Spleen (tissue), 11 donors: ENCODE measurements at regions not wholly inside any gene's neighbourhood (a gene's known extent, or its start where the extent isn't known, plus 50 kb on each side); places are given as distances from the start of the nearest gene placed in this dataset.
"Not testable (repeated sequence)": the region's sequence is repeated elsewhere in the genome, so short reads cannot be mapped to it uniquely, and the experiment has no call there.

Source experiments
- DNase-seq: peaks from one replicate; pipeline ENCODE4 v3.0.0-alpha.2; 2020
- H3K27ac ChIP-seq, 8 donors: fragments of 200-600 bp; sonication (generic) in 7 of 8; 1 replicate in 4 of 8; 2 replicates in 4 of 8; pipeline versions ENCODE4 v1.5.0 to v1.8.0; 2016 to 2021; ENCODE audit warnings: inconsistent platforms in 4 of 8, mild to moderate bottlenecking in 4 of 8, moderate library complexity in 1 of 8
- H3K27me3 ChIP-seq, 7 donors: fragments of 200-600 bp; sonication (generic) in 6 of 7; replicated peaks in 1 of 7; 1 replicate in 4 of 7; 2 replicates in 3 of 7; pipeline versions ENCODE4 v1.5.0 to v1.8.0; 2016 to 2021; ENCODE audit warnings: inconsistent platforms in 3 of 7, mild to moderate bottlenecking in 1 of 7
- H3K36me3 ChIP-seq, 6 donors: fragments of 200-600 bp; sonication (generic) in 5 of 6; 1 replicate in 4 of 6; 2 replicates in 2 of 6; pipeline versions ENCODE4 v1.5.0 to v1.8.0; 2016 to 2021; ENCODE audit warnings: inconsistent platforms in 2 of 6
- H3K4me1 ChIP-seq, 6 donors: fragments of 200-600 bp; sonication (generic) in 5 of 6; 1 replicate in 3 of 6; 2 replicates in 3 of 6; pipeline versions ENCODE4 v1.5.0 to v1.8.0; 2016 to 2021; ENCODE audit warnings: inconsistent platforms in 3 of 6
- H3K4me3 ChIP-seq, 8 donors: fragments of 200-600 bp; sonication (generic) in 7 of 8; 1 replicate in 4 of 8; 2 replicates in 4 of 8; pipeline versions ENCODE4 v1.5.0 to v1.8.0; 2016 to 2021; ENCODE audit warnings: inconsistent platforms in 4 of 8, mild to moderate bottlenecking in 4 of 8, moderate library complexity in 2 of 8
- H3K9me3 ChIP-seq, 8 donors: fragments of 200-600 bp; sonication (generic) in 7 of 8; 1 replicate in 4 of 8; 2 replicates in 4 of 8; pipeline versions ENCODE4 v1.5.0 to v1.8.0; 2016 to 2021; ENCODE audit warnings: inconsistent platforms in 4 of 8
- CTCF ChIP-seq, 11 experiments: fragments of 200-600 bp in 7 of 11; fragments of 450-650 bp in 4 of 11; sonication (generic) in 4 of 11; IDR thresholded peaks in 8 of 11; conservative IDR thresholded peaks in 3 of 11; 1 replicate in 7 of 11; 2 replicates in 4 of 11; pipeline versions ENCODE4 v1.4.0 to v1.8.0; 2016 to 2021; ENCODE audit warnings: antibody characterized with exemption in 11 of 11, inconsistent platforms in 4 of 11, mild to moderate bottlenecking in 1 of 11
- POLR2A ChIP-seq, 3 donors: fragments of 450-650 bp; IDR thresholded peaks; one replicate each; pipeline ENCODE4 v1.5.1; 2017; ENCODE audit warnings: antibody characterized with exemption in 3 of 3, mild to moderate bottlenecking in 1 of 3
- POLR2AphosphoS5 ChIP-seq, 3 donors: sonication (generic); formaldehyde crosslinking; IDR thresholded peaks; one replicate each; pipeline ENCODE4 v1.5.1; 2017; ENCODE audit warnings: antibody characterized with exemption in 3 of 3
- WGBS, 5 donors: extraction: QIAGEN DNeasy Blood & Tissue Kit in 3 of 5; methylation state at CpG; one replicate each; pipeline versions ENCODE4 v1.1.5 to v1.1.7; 2013 to 2018; 5-methylcytosine and 5-hydroxymethylcytosine counted together
- intact Hi-C: fragments of 100-400 bp; cut with DNase I; formaldehyde crosslinking; loops from one replicate; pipeline ENCODE4 v1.15.0; 2023; ENCODE audit warnings: low total_unique reads
- donor health status: healthy with polysubstance abuse.
- donor health status: DM: no; HTN: no; CAD: no; lungs with moderate emphysema.
- donor health status: DM: no; HTN: no; CAD: no.
- donor health status: Bipolar disorder and iron deficiency.
- donor health status: healthy.
- donor health status: DM: no; HTN: no; CAD: no.
- donor health status: DM: yes; HTN: yes; CAD: no.

- no peaks in the 10 kb centered on the region for H3K4me1 ChIP-seq
- DNase-seq, result no peak
- H3K36me3 ChIP-seq, result no peaks in the 10 kb centered on the region
- H3K27ac ChIP-seq, result no peak overlapping the region
- H3K27me3 ChIP-seq, result no peaks in the 10 kb centered on the region
- intact Hi-C loops, result no loop called here
- TF ChIP-seq CTCF (IDR thresholded peaks at IDR 0.05 in 8 of 11, conservative IDR thresholded peaks at IDR 0.05 in 3 of 11) (no peak), POLR2AphosphoS5 (IDR thresholded peaks at IDR 0.05) (no peak), POLR2A (IDR thresholded peaks at IDR 0.05) (no peak)
- H3K9me3 ChIP-seq, result peaks cover 0 to 9% (median 0%) of the 10 kb centered on the region in 8 donors
- no peak overlapping the region for H3K4me3 ChIP-seq
- 57 to 81% (median 72%) methylated on average over 1 of the region's 1 CpG for WGBS, 5 donors
Measured at GRCh38 chr14:28307506-28307905, 459.1 kb upstream of the FOXG1 start.

- H3K9me3 ChIP-seq, result peaks cover 0 to 9% (median 0%) of the 10 kb centered on the region in 8 donors
- H3K27me3 ChIP-seq, result no peaks in the 10 kb centered on the region
- no peak for DNase-seq
- no peaks in the 10 kb centered on the region for H3K36me3 ChIP-seq
- H3K4me1 ChIP-seq, result no peaks in the 10 kb centered on the region
- intact Hi-C loops, result no loop called here
- no peak overlapping the region for H3K27ac ChIP-seq
- no peak for TF ChIP-seq POLR2A (IDR thresholded peaks at IDR 0.05)
- TF ChIP-seq CTCF (IDR thresholded peaks at IDR 0.05 in 8 of 11, conservative IDR thresholded peaks at IDR 0.05 in 3 of 11), result no peak
- TF ChIP-seq POLR2AphosphoS5 (IDR thresholded peaks at IDR 0.05), result no peak
- H3K4me3 ChIP-seq, result no peak overlapping the region
- WGBS, 5 donors, result 59 to 88% (median 77%) methylated on average over 2 of the region's 2 CpGs
Measured at GRCh38 chr14:28308734-28309133, 457.9 kb upstream of the FOXG1 start.

GRCh38 chr14:28317890-28318675 is 448.5 kb upstream of the FOXG1 start:
- H3K27ac ChIP-seq, H3K27me3 ChIP-seq, H3K4me3 ChIP-seq, H3K4me1 ChIP-seq, H3K9me3 ChIP-seq, intact Hi-C loops, DNase-seq, H3K36me3 ChIP-seq: not testable (repeated sequence)
- WGBS, 5 donors, result 89 to 95% (median 91%) methylated on average over 28 to 32 of the region's 32 CpGs

- Histone ChIP-seq H3K9me3 (peaks cover 0 to 10% (median 0%) of the 10 kb centered on the region in 8 donors), H3K27ac (no peak overlapping the region), H3K4me1 (no peaks in the 10 kb centered on the region), H3K36me3 (no peaks in the 10 kb centered on the region), H3K4me3 (no peak overlapping the region), H3K27me3 (no peaks in the 10 kb centered on the region)
- DNase-seq, result no peak
- intact Hi-C loops, result no loop called here
- TF ChIP-seq POLR2A (IDR thresholded peaks at IDR 0.05) (no peak), POLR2AphosphoS5 (IDR thresholded peaks at IDR 0.05) (no peak), CTCF (IDR thresholded peaks at IDR 0.05 in 8 of 11, conservative IDR thresholded peaks at IDR 0.05 in 3 of 11) (no peak)
- 43 to 68% (median 57%) methylated on average over 3 of the region's 3 CpGs for WGBS, 5 donors
Measured at GRCh38 chr14:28321475-28322244, 444.9 kb upstream of the FOXG1 start.
